HepG2 (cell line): ENCODE measurements at regions not wholly inside any gene's neighbourhood (a gene's known extent, or its start where the extent isn't known, plus 50 kb on each side); places are given as distances from the start of the nearest gene placed in this dataset.

ENCODE experiments used
- ATAC-seq: fragments of 200-7000 bp; cut with Tn5 transposase; 3 replicates; pipeline ENCODE4 v1.9.1; 2020; ENCODE audit warnings: mild to moderate bottlenecking, moderate library complexity
- BruUV-seq: library from RNA; stranded (reverse); fragments of 400-500 nt; replicated peaks from 2 replicates; lab custom pipeline; 2021; lab: Mats Ljungman, UMichigan
- CTCF ChIA-PET: fragments of 300-600 bp; formaldehyde crosslinking; extraction: SDS; loops from one replicate; lab custom pipeline; 2021; ENCODE audit warnings: low total read pairs, inconsistent platforms, low intra/inter-chr PET ratio; lab: Yijun Ruan, JAX
- POLR2A ChIA-PET: fragments of 350-600 bp; sonication (Branson Sonifier 250); formaldehyde crosslinking; loops from one replicate; lab custom pipeline; 2020; ENCODE audit warnings: antibody characterized with exemption, inconsistent platforms; lab: Yijun Ruan, JAX
- DNase-seq: peaks from one replicate; pipeline ENCODE4 v3.0.0-alpha.2; 2015; ENCODE audit warnings: low spot score
- FAIRE-seq: peaks from 3 replicates; lab custom pipeline; 2011; peaks lifted over from hg19 to GRCh38; lab: Jason Lieb, UNC
- H2AFZ ChIP-seq: one replicate; pipeline ENCODE4 v1.6.1; 2011; ENCODE audit warnings: low read length, inconsistent platforms
- H3K27ac ChIP-seq: fragments of 300-600 bp; 3 replicates; pipeline ENCODE4 v1.8.0; 2011; ENCODE audit warnings: mixed run types, mild to moderate bottlenecking, mixed read lengths, low read length, inconsistent platforms; ENCODE audit not compliant: insufficient read depth; ENCODE audit errors: extremely low read length
- H3K27me3 ChIP-seq, 2 experiments: fragments of 200-600 bp in 1 of 2; 2 replicates in 1 of 2; 3 replicates in 1 of 2; pipeline versions ENCODE4 v1.6.0 to v1.8.0; 2011; ENCODE audit warnings: low read length in 2 of 2, mild to moderate bottlenecking in 2 of 2, moderate library complexity in 2 of 2, inconsistent platforms in 1 of 2; ENCODE audit not compliant: insufficient read depth in 2 of 2, control insufficient read depth in 1 of 2
- H3K36me3 ChIP-seq, 2 experiments: fragments of 200-600 bp in 1 of 2; replicated peaks in 1 of 2; 2 replicates in 1 of 2; 3 replicates in 1 of 2; pipeline versions ENCODE4 v1.5.1 to v1.8.0; 2011; ENCODE audit warnings: low read length in 2 of 2, inconsistent platforms in 1 of 2; ENCODE audit not compliant: insufficient read depth in 2 of 2, control insufficient read depth in 1 of 2
- H3K4me1 ChIP-seq: 2 replicates; pipeline ENCODE4 v1.5.1; 2012; ENCODE audit warnings: low read length, inconsistent platforms; ENCODE audit not compliant: insufficient read depth
- H3K4me2 ChIP-seq: 2 replicates; pipeline ENCODE4 v1.6.0; 2011; ENCODE audit warnings: low read depth, low read length, inconsistent platforms
- H3K4me3 ChIP-seq, 3 experiments: fragments of 200-600 bp in 1 of 3; sonication (generic), shearing (Covaris generic) in 1 of 3; replicated peaks in 1 of 3; 2 replicates each; pipeline ENCODE4 v1.5.1; 2011 to 2016; ENCODE audit warnings: low read length in 3 of 3, inconsistent platforms in 2 of 3, low read depth in 2 of 3, mild to moderate bottlenecking in 2 of 3, control low read depth in 1 of 3, mixed read lengths in 1 of 3; ENCODE audit not compliant: insufficient read depth in 1 of 3
- H3K79me2 ChIP-seq: one replicate; pipeline ENCODE4 v1.6.1; 2011; ENCODE audit warnings: low read length, inconsistent platforms; ENCODE audit not compliant: insufficient read depth
- H3K9ac ChIP-seq: 2 replicates; pipeline ENCODE4 v1.6.0; 2011; ENCODE audit warnings: mild to moderate bottlenecking, low read depth, low read length, inconsistent platforms; ENCODE audit not compliant: insufficient read depth
- H3K9me3 ChIP-seq: 2 replicates; pipeline ENCODE4 v1.5.1; 2012; ENCODE audit warnings: mild to moderate bottlenecking, low read length
- H4K20me1 ChIP-seq: 2 replicates; pipeline ENCODE4 v1.6.0; 2011; ENCODE audit warnings: inconsistent platforms, mild to moderate bottlenecking, low read length, moderate library complexity; ENCODE audit not compliant: insufficient read depth
- MXI1 ChIP-seq: IDR thresholded peaks from 3 replicates; pipeline ENCODE4 v1.6.1; 2012; ENCODE audit warnings: low read depth, low read length, inconsistent platforms, borderline replicate concordance
- PREB ChIP-seq: sonication (generic); formaldehyde crosslinking; IDR thresholded peaks from 2 replicates; pipeline ENCODE4 v1.4.0; 2020; ENCODE audit warnings: missing genetic modification reagents
- RFX1 ChIP-seq: fragments of 450-650 bp; IDR thresholded peaks from 2 replicates; pipeline ENCODE4 v1.6.1; 2017
- TAF15 ChIP-seq: fragments of 200-400 bp; formaldehyde crosslinking; IDR thresholded peaks from one replicate; pipeline ENCODE4 v1.6.1; 2018; ENCODE audit warnings: mild to moderate bottlenecking, low read depth, low read length; ENCODE audit not compliant: poor library complexity, severe bottlenecking
- ZC3H13 ChIP-seq: sonication (generic); formaldehyde crosslinking; IDR thresholded peaks from 2 replicates; pipeline ENCODE4 v1.8.1; 2023; ENCODE audit warnings: mild to moderate bottlenecking, missing genetic modification reagents, moderate library complexity
- ZKSCAN8 ChIP-seq: IDR thresholded peaks from 2 replicates; pipeline ENCODE4 v1.6.1; 2016; ENCODE audit warnings: borderline replicate concordance, missing genetic modification reagents, missing compliant biosample characterization
- ZNF335 ChIP-seq: sonication (generic); formaldehyde crosslinking; IDR thresholded peaks from 2 replicates; pipeline ENCODE4 v1.4.0; 2020; ENCODE audit warnings: missing genetic modification reagents
- ZNF503 ChIP-seq: sonication (generic); formaldehyde crosslinking; IDR thresholded peaks from 2 replicates; pipeline ENCODE4 v1.4.0; 2020; ENCODE audit warnings: missing genetic modification reagents
- ZNF615 ChIP-seq: sonication (generic); formaldehyde crosslinking; IDR thresholded peaks from 2 replicates; pipeline ENCODE4 v1.5.0; 2020; ENCODE audit warnings: mild to moderate bottlenecking, missing genetic modification reagents, borderline replicate concordance
- ZNF800 ChIP-seq: sonication (generic); formaldehyde crosslinking; IDR thresholded peaks from 2 replicates; pipeline ENCODE4 v1.4.0; 2020; ENCODE audit warnings: missing genetic modification reagents
- ZNF891 ChIP-seq: sonication (generic); formaldehyde crosslinking; IDR thresholded peaks from 2 replicates; pipeline ENCODE4 v1.5.0; 2020; ENCODE audit warnings: mild to moderate bottlenecking, missing genetic modification reagents
- in situ Hi-C: cut with HindIII; loops from 2 replicates; pipeline ENCODE4 v1.10.0; 2017; ENCODE audit warnings: low pct_unique_long_range_greater_than_20kb; ENCODE audit not compliant: extremely low pct_ligation_motif_present
- intact Hi-C: fragments of 100-400 bp; cut with micrococcal nuclease; formaldehyde crosslinking; loops from one replicate; pipeline ENCODE4 v1.10.0; 2022; ENCODE audit not compliant: unreplicated experiment

- TF ChIP-seq ZNF503 (CRISPR knock-in tag): no peak
- no peak for TF ChIP-seq ZNF335
Observed at GRCh38 chr1:73914951-73915350, 283.0 kb downstream of the LRRIQ3 start (continued).

- no peak for ATAC-seq
- ChIA-PET POLR2A (no interaction called here), CTCF (no interaction called here)
- no peak for FAIRE-seq
- intact Hi-C loops: no loop called here
- in situ Hi-C loops: no loop called here
- no peak for DNase-seq
- Histone ChIP-seq H3K4me1 (no peaks in the 10 kb centered on the region), H2AFZ (no peak overlapping the region), H4K20me1 (no peaks in the 10 kb centered on the region), H3K27ac (no peak overlapping the region), H3K79me2 (no peaks in the 10 kb centered on the region), H3K4me2 (no peak overlapping the region), H3K4me3 (no peak overlapping the region), H3K36me3 (no peaks in the 10 kb centered on the region), H3K27me3 (no peaks in the 10 kb centered on the region), H3K9ac (no peak overlapping the region), H3K9me3 (peaks cover 71% of the 10 kb centered on the region)
- TF ChIP-seq ZNF615: no peak
- no peak for TF ChIP-seq ZKSCAN8
- TF ChIP-seq MXI1: no peak
- TF ChIP-seq TAF15: no peak
- TF ChIP-seq ZNF800 (CRISPR knock-in tag): no peak
- TF ChIP-seq PREB (CRISPR knock-in tag): no peak
- no peak for TF ChIP-seq RFX1
- TF ChIP-seq ZC3H13: no peak
- TF ChIP-seq ZNF891 (CRISPR knock-in tag): no peak
- BruUV-seq: no TSS peak
Observed at GRCh38 chr1:73913025-73913424, 285.0 kb downstream of the LRRIQ3 start.
